HG03439 (cell line): ENCODE measurements at regions not wholly inside any gene's neighbourhood (a gene's known extent, or its start where the extent isn't known, plus 50 kb on each side); places are given as distances from the start of the nearest gene placed in this dataset.

ENCODE experiments used
- ATAC-seq: cut with Tn5 transposase; IDR thresholded peaks from one replicate; pipeline ENCODE4 v1.9.1; 2021; ENCODE audit warnings: mild to moderate bottlenecking, moderate library complexity; ENCODE audit not compliant: unreplicated experiment

DNA sequence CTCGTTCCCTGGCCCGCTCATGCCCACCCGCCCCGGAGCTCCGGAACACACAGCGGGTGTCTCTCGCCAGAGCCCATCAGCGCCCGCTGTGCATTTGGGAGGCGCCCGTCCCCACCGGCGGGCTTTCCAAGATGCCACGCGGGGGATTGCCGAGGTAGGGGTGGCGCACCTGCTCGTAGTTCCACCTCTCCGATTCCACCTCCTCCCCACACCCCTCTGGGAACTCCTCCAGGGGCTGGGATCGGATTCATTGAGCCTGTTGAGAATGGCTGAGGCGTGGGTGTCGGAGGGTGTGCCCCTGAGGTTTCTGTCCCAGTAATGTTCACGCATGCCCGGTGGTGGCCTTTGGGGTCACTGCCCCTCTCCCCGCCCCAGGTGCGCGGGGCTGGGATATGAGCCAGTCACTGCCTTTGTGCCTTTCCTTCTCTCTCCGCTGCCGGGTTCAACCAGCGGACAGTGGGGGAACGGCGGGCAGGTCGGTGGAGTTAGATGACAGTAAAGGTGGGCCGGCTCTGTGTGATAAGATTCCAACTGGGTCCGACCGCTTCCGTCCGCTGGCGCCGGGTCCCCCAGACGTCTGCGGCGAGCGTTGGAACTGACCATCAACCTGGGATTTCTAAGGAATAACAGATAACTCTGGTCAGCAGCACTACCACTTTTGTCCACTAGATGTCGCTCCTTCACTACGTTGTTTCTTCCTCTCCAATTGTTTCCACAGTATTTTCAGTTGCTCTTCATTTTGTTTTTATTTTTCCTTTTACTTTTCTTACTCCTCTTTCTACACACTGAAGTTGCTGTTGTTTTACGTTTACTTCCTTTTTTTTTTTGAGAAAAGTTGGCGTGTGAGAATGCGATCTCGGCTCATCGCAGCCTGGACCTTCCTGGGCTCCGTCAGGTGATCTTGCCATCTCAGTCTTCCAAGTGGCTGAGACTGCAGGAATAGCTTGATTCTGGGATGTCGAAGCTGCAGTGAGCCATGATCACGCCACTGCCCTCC is 178.1 kb upstream of the ALG10B start:
- peak; percentile 57 for ATAC-seq

DNA sequence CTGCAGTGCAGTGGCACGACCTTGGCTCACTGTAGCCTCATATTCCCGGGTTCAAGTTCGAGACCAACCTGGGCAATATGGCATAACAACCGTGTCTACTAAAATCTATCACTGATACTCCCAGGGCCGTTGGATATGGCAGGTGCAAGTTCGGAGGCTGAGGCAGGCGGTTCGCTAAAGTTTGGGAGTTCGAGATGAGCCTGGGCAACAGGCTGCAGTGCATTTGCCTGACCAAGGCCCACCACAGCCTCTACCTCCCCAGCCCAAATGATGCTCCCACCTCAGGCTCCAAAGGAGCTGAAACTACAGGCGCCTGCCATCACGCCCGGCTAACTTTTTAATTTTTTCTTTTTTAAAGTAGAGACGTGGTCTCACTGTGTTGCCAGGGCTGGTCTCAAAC is 177.1 kb upstream of the ALG10B start:
- no peak for ATAC-seq

- no peak for ATAC-seq
These were observed 175.3 kb upstream of the ALG10B start for GRCh38 chr12:38141239-38141638.

DNA sequence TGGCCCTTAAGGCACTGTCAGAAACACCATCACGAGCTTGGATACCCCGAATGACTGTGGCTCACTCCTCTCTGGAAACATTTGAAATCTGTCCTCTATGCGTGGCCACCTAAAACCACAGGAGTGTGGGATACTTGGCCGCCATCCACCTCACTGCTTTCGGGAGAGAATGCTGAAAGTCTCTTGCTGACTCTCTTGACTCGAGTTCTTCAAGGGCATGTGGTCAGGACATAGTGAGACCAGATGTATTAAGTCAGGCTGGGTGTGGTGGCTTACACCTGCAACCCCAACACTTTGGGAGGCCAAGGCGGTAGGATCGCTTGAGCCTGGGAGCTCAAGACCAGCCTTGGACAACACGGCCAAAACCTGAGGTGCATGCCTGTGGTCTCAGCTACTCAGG is 174.7 kb upstream of the ALG10B start:
- no peak for ATAC-seq

GRCh38 chr12:38142974-38143373 is 173.6 kb upstream of the ALG10B start:
- ATAC-seq, result no peak

DNA sequence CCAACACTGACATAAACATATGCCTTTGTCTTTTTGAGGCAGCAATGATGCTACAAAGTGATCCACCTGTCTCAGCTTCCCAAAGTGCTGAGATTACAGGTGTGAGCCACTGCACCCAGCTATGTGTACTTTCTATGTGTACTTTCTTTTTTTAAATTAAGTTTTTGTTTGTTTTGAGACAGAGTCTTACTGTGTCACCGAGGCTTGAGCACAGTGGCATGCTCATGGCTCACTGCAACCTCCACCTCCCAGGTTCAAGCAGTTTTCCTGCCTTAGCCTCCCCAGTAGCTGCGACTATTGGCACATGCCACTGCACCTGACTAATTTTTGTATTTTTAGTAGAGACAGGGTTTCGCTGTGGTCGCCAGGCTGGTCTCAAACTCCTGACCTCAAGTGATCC is 172.5 kb upstream of the ALG10B start:
- no peak for ATAC-seq

GRCh38 chr12:38144601-38145436 is 171.8 kb upstream of the ALG10B start:
- no peak for ATAC-seq

DNA sequence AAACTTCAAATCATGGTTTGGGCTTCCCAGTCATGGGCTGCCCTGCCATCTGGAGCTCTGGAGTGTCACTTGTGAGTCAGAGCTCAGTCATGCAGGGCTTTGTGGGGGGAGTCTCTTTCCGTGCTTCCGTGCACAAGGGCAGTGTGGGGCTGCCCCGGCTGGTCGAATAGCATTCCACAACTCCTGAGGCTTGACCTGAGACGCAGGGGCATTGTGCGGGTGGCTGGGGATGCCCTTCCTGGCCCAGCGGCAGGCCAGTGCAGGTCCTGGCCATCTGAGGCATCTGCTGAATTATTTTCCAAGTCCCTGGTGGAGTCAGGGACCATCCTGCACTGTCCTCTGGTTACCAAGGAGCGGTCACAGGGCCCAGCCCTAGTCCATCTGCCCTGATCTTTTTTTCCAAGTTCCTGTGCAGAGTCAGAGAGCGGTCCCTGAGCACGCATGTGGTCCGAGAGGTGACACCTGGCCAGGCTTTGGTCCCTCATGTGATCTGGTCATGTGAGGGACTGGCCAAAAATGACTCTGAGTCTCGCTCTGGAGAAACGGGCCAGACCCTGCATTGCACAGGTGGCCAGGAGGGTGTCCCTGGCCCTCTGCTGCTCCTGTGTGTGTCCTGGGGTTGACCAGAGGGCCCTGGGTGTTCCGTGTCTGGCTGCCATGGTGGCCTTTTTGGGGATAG is 167.0 kb upstream of the ALG10B start:
- ATAC-seq, result no peak

GRCh38 chr12:38151991-38152700 is 164.4 kb upstream of the ALG10B start:
- no peak for ATAC-seq

- no peak for ATAC-seq
These were observed 163.5 kb upstream of the ALG10B start for GRCh38 chr12:38152816-38153736.

GRCh38 chr12:38153737-38154061 is 162.9 kb upstream of the ALG10B start:
- no peak for ATAC-seq

- no peak for ATAC-seq
These were observed 162.2 kb upstream of the ALG10B start for GRCh38 chr12:38154096-38155019.

GRCh38 chr12:38155020-38155395 is 161.6 kb upstream of the ALG10B start:
- no peak for ATAC-seq

DNA sequence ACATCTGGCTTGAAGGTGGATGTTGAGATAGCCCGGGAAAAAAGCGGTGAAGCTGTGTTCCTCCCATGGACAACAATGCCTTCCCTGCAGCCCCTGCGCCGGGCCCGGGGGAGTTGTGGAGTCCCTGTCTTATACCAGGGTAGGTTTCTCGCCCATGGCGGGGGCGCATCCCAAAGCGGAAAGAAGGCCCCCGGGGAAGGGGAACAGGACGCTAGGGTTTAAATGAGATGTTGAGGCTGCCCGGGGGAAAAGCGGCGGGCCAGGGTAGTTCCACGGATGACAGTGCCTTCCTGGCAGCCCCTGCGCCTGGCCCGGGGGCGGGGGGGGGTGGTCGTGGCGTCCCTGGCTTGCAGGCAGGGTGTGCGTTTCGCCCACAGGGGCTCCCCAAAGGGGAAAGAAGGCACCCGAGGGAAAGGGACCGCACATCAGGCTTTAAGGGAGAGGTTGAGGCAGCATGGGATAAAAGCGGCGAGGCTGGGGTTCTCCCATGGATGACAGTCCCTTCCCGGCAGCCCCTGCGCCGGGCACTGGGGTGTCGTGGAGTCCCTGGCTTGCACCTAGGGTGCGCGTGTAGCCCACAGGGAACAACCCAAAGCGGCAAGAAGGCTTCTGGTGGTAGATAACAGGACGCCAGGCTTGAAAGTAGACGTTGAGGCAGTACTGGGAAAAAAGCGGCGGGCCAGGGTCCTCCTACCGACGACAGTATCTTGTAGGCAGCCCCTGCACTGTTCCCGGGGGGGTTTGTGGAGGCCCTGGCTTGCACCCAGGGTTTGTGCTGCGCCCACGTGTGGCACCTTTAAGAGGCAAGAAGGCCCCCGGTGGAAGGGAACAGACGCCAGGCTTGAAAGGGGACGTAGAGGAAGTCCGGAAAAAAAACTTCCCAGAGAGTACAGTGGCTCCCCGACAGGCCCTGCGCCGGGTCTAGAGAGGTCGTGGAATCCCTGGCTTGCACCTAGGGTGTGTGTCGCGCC is 160.8 kb upstream of the ALG10B start:
- no peak for ATAC-seq

DNA sequence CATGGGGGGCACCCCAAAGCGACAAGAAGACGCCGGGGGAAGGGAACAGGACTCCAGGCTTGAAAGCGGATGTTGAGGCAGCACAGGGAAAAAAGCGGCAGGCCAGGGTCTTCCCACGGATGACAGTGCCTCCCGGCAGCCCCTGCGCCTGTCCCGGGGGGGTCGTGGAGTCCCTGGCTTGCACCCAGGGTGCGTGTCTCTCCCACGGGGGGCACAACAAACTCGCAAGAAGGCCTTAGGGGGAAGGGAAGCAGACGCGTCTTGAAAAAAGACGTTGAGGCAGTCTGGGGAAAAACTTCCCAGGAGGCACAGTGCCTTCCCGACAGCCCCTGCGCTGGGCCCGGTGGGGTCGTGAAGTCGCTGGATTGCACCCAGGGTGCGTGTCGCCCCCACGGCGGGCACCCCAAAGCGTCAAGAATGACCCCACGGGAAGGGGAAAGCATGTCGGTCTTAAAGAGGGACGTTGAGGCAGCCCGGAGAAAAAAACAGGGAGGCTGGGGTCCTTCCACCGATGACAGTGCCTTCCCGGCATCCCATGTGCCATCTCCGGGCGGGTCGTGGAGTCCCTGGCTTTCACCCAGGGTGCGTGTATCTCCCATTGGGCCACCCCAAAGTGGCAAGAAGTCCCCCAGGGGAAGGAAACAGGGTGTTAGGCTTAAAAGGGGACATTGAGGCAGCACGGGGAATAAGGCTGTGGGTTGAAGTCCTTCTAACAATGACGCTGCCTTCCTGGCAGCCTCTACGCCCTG is 159.9 kb upstream of the ALG10B start:
- no peak for ATAC-seq

DNA sequence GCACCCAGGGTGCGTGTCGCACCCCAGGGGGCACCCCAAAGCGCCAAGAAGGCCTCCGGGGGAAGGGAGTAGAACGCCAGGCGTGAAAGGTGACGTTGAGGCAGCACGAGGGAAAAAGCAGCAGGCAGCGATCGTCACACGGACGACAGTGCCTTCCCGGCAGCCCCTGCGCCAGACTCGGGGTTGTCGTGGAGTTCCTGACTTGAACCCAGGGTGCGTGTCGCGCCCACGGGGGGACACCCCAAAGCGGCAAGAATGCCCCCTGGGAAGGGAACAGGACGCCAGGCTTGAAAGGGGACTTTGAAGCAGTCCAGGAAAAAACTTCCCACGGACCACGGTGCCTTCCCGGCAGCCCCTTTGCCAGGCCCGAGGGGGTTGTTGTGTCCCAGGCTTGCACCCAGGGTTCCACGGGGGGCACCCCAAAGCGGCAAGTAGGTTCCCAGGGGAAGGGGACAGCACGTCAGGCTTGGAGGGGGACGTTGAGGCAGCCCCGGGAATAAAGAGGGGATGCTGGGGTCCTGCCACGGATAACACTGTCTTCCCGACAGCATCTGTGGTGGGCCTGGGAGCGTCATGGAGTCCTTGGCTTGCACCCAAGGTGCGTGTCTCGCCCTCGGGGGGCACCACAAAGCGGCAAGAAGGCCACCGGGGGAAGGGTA is 159.2 kb upstream of the ALG10B start:
- no peak for ATAC-seq
